ENCODE measurements at regions not wholly inside any gene's neighbourhood (a gene's known extent, or its start where the extent isn't known, plus 50 kb on each side); places are given as distances from the start of the nearest gene placed in this dataset.

DNA sequence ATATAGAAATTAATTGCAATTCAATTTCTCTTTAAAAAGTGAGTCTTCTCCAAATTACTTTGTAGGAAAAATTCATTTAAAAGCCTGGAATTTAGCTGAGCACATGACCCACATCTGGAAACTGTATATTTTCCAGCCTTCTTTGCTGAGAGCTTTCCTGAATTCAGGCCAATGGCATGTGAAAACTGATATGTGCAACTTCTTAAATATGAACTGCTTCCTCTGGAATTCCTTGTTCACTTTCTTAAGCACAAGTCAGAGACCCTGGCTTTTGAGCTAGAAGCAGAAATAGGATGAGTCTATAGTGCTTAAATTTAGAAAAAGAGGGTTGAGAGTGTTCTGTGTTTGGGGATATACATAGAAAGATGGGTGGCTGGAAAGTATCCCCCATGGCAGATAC is 365.1 kb upstream of the MTPN start:
- H2AFZ ChIP-seq (replicated peaks; ENCODE audit: low read length, poor library complexity), result no peak overlapping the region
- H3K56ac ChIP-seq (ENCODE audit: extremely low read depth, insufficient read depth, low read length), result no peak overlapping the region
- H4K8ac ChIP-seq (ENCODE audit: low read depth in 2 of 2, low read length in 2 of 2), result no peak overlapping the region
- H2BK15ac ChIP-seq (ENCODE audit: low read depth, low read length), result no peak overlapping the region
- H3K23ac ChIP-seq (ENCODE audit: low read depth, low read length), result no peak overlapping the region
- no peak for ATAC-seq (ENCODE audit: low read depth)
- no peak overlapping the region for H2AK9ac ChIP-seq (replicated peaks; ENCODE audit: low read depth, low read length, poor library complexity)
- no peak overlapping the region for H2AK5ac ChIP-seq (ENCODE audit: low read depth, low read length)
- no peak overlapping the region for H3K14ac ChIP-seq (replicated peaks; ENCODE audit: low read depth, low read length)
- dilution Hi-C loops (cut with HindIII; ENCODE audit: low sequenced_read_pairs, unreplicated experiment) (no loop called here), in situ Hi-C loops (cut with MboI; ENCODE audit: low sequenced_read_pairs) (no loop called here), intact Hi-C loops (cut with micrococcal nuclease) (no loop called here)
- POLR2A ChIA-PET (ENCODE audit: unreplicated experiment), result no interaction called here
- no peaks in the 10 kb centered on the region for H4K20me1 ChIP-seq (ENCODE audit: insufficient read depth, low read length)
- no peaks in the 10 kb centered on the region for H3K79me1 ChIP-seq (ENCODE audit: low read depth in 1 of 2, low read length in 2 of 2)
- no peak overlapping the region for H3K18ac ChIP-seq (ENCODE audit: low read depth, low read length)
- no TSS peak for BruUV-seq (replicated peaks)
- H2BK120ac ChIP-seq (ENCODE audit: low read depth, low read length), result no peak overlapping the region
- H3K4me1 ChIP-seq (ENCODE audit: control insufficient read depth, insufficient read depth, low read length), result no peaks in the 10 kb centered on the region
- H3K36me3 ChIP-seq (ENCODE audit: control insufficient read depth, insufficient read depth, low read length), result no peaks in the 10 kb centered on the region
- no peak for TF ChIP-seq FOS (IDR thresholded peaks at IDR 0.05; ENCODE audit: low read depth, low read length)
- no peak for TF ChIP-seq MXI1 (IDR thresholded peaks at IDR 0.05; ENCODE audit: borderline replicate concordance, low read depth, low read length)
- TF ChIP-seq RFX5 (IDR thresholded peaks at IDR 0.05; ENCODE audit: low read depth, low read length), result no peak
- TF ChIP-seq, protein P1, sequence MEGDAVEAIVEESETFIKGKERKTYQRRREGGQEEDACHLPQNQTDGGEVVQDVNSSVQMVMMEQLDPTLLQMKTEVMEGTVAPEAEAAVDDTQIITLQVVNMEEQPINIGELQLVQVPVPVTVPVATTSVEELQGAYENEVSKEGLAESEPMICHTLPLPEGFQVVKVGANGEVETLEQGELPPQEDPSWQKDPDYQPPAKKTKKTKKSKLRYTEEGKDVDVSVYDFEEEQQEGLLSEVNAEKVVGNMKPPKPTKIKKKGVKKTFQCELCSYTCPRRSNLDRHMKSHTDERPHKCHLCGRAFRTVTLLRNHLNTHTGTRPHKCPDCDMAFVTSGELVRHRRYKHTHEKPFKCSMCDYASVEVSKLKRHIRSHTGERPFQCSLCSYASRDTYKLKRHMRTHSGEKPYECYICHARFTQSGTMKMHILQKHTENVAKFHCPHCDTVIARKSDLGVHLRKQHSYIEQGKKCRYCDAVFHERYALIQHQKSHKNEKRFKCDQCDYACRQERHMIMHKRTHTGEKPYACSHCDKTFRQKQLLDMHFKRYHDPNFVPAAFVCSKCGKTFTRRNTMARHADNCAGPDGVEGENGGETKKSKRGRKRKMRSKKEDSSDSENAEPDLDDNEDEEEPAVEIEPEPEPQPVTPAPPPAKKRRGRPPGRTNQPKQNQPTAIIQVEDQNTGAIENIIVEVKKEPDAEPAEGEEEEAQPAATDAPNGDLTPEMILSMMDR (conservative IDR thresholded peaks at IDR 0.05; ENCODE audit: low read depth, low read length), result no peak
- TF ChIP-seq MAFK (IDR thresholded peaks at IDR 0.05; ENCODE audit: low read depth, low read length), result no peak
- TF ChIP-seq SMC3 (IDR thresholded peaks at IDR 0.05; ENCODE audit: low read depth, low read length), result no peak
- no peak for TF ChIP-seq RAD21 (IDR thresholded peaks at IDR 0.05; ENCODE audit: low read length)
- TF ChIP-seq POLR2A (IDR thresholded peaks at IDR 0.05; ENCODE audit: low read depth, low read length), result no peak
- TF ChIP-seq MAZ (IDR thresholded peaks at IDR 0.05; ENCODE audit: borderline replicate concordance, low read depth, low read length), result no peak
- no peak for TF ChIP-seq CEBPB (IDR thresholded peaks at IDR 0.05; ENCODE audit: low read depth, low read length)
- no peak for TF ChIP-seq CHD1 (IDR thresholded peaks at IDR 0.05; ENCODE audit: low read depth, low read length)
- TF ChIP-seq RCOR1 (IDR thresholded peaks at IDR 0.05; ENCODE audit: insufficient replicate concordance, low read length), result no peak
- no peak for TF ChIP-seq BHLHE40 (IDR thresholded peaks at IDR 0.05; ENCODE audit: low read depth, low read length)
- no peak overlapping the region for H3K27ac ChIP-seq (ENCODE audit: insufficient read depth, low read length)
- no peak overlapping the region for H3K4me3 ChIP-seq (ENCODE audit: insufficient read depth, low read depth, low read length)
- H2BK20ac ChIP-seq (ENCODE audit: low read depth, low read length), result no peak overlapping the region
- H3K4ac ChIP-seq (ENCODE audit: low read depth, low read length), result no peak overlapping the region
- H4K5ac ChIP-seq (ENCODE audit: low read depth, low read length), result no peak overlapping the region
- H3K27me3 ChIP-seq (ENCODE audit: control insufficient read depth, insufficient read depth, low read length), result no peaks in the 10 kb centered on the region
- H3K4me2 ChIP-seq (ENCODE audit: low read depth, low read length), result no peak overlapping the region
- CTCF ChIA-PET, result no interaction called here
- H3K9me3 ChIP-seq (ENCODE audit: control insufficient read depth, insufficient read depth, low read length), result no peaks in the 10 kb centered on the region
- no peak overlapping the region for H3K9ac ChIP-seq (ENCODE audit: low read depth, low read length)
- DNase-seq, result peak; percentile 1
- no peak overlapping the region for H2BK5ac ChIP-seq (ENCODE audit: low read depth, low read length, poor library complexity, severe bottlenecking)
- no peaks in the 10 kb centered on the region for H3K9me1 ChIP-seq (ENCODE audit: insufficient read depth, low read length)
- no peak overlapping the region for H4K91ac ChIP-seq (ENCODE audit: insufficient read depth, low read depth, low read length)
